ENCODE measurements at regions not wholly inside any gene's neighbourhood (a gene's known extent, or its start where the extent isn't known, plus 50 kb on each side); places are given as distances from the start of the nearest gene placed in this dataset.

GRCh38 chr13:99034333-99035085, 56.6 kb upstream of the DOCK9 start:
- no peak for DNase-seq (ENCODE audit: low read depth in 2 of 2)
- no peaks in the 10 kb centered on the region for H3K79me2 ChIP-seq (ENCODE audit: control insufficient read depth, insufficient read depth, low read length)
- H2AFZ ChIP-seq (ENCODE audit: low read length), result no peak overlapping the region

GRCh38 chr13:99035715-99036114, 57.9 kb upstream of the DOCK9 start:
- H4K20me1 ChIP-seq (ENCODE audit: control insufficient read depth, extremely low read depth, insufficient read depth, low read length), result no peaks in the 10 kb centered on the region
- no peak overlapping the region for H3K4me2 ChIP-seq (ENCODE audit: extremely low read depth, insufficient read depth, low read length)
- no peak for TF ChIP-seq EZH2 (IDR thresholded peaks at IDR 0.05; ENCODE audit: low read length, missing control alignments)
- TF ChIP-seq CTCF (conservative IDR thresholded peaks at IDR 0.05 in 1 of 2, IDR thresholded peaks at IDR 0.05 in 1 of 2; ENCODE audit: low read depth in 1 of 2, low read length in 2 of 2), result no peak

More at GRCh38 chr13:99034333-99035085, 56.6 kb upstream of the DOCK9 start:
- H3K27me3 ChIP-seq (ENCODE audit: control insufficient read depth, insufficient read depth, low read length), result no peaks in the 10 kb centered on the region
- H3K9ac ChIP-seq (ENCODE audit: insufficient read depth, low read length), result no peak overlapping the region
- no peak for TF ChIP-seq CTCF (conservative IDR thresholded peaks at IDR 0.05 in 1 of 2, IDR thresholded peaks at IDR 0.05 in 1 of 2; ENCODE audit: low read depth in 1 of 2, low read length in 2 of 2)
- no peak for TF ChIP-seq EZH2 (IDR thresholded peaks at IDR 0.05; ENCODE audit: low read length, missing control alignments)
- H3K27ac ChIP-seq (ENCODE audit: insufficient read depth, low read length), result no peak overlapping the region
- no peak overlapping the region for H3K4me2 ChIP-seq (ENCODE audit: extremely low read depth, insufficient read depth, low read length)
- no peak overlapping the region for H3K4me3 ChIP-seq (replicated peaks in 1 of 4; ENCODE audit: control extremely low read depth in 1 of 4, insufficient read depth in 1 of 4, low read depth in 3 of 4, low read length in 4 of 4)
- H3K36me3 ChIP-seq (ENCODE audit: control insufficient read depth, insufficient read depth, low read length), result no peaks in the 10 kb centered on the region
- no peaks in the 10 kb centered on the region for H4K20me1 ChIP-seq (ENCODE audit: control insufficient read depth, extremely low read depth, insufficient read depth, low read length)
- H3K4me1 ChIP-seq (ENCODE audit: control insufficient read depth, extremely low read depth, insufficient read depth, low read length), result no peaks in the 10 kb centered on the region
- no peaks in the 10 kb centered on the region for H3K9me3 ChIP-seq (ENCODE audit: control insufficient read depth, insufficient read depth, low read depth, low read length)

GRCh38 chr13:99037756-99038155, 59.9 kb upstream of the DOCK9 start:
- Histone ChIP-seq H3K4me2 (ENCODE audit: extremely low read depth, insufficient read depth, low read length) (no peak overlapping the region), H3K9ac (ENCODE audit: insufficient read depth, low read length) (no peak overlapping the region), H3K4me3 (replicated peaks in 1 of 4; ENCODE audit: control extremely low read depth in 1 of 4, insufficient read depth in 1 of 4, low read depth in 3 of 4, low read length in 4 of 4) (no peak overlapping the region), H3K27ac (ENCODE audit: insufficient read depth, low read length) (no peak overlapping the region), H3K4me1 (ENCODE audit: control insufficient read depth, extremely low read depth, insufficient read depth, low read length) (no peaks in the 10 kb centered on the region), H3K36me3 (ENCODE audit: control insufficient read depth, insufficient read depth, low read length) (no peaks in the 10 kb centered on the region), H3K9me3 (ENCODE audit: control insufficient read depth, insufficient read depth, low read depth, low read length) (no peaks in the 10 kb centered on the region), H3K27me3 (ENCODE audit: control insufficient read depth, insufficient read depth, low read length) (no peaks in the 10 kb centered on the region), H3K79me2 (ENCODE audit: control insufficient read depth, insufficient read depth, low read length) (no peaks in the 10 kb centered on the region), H4K20me1 (ENCODE audit: control insufficient read depth, extremely low read depth, insufficient read depth, low read length) (no peaks in the 10 kb centered on the region), H2AFZ (ENCODE audit: low read length) (no peak overlapping the region)
- TF ChIP-seq CTCF (conservative IDR thresholded peaks at IDR 0.05 in 1 of 2, IDR thresholded peaks at IDR 0.05 in 1 of 2; ENCODE audit: low read depth in 1 of 2, low read length in 2 of 2) (no peak), EZH2 (IDR thresholded peaks at IDR 0.05; ENCODE audit: low read length, missing control alignments) (no peak)
- no peak for DNase-seq (ENCODE audit: low read depth in 2 of 2)

More at GRCh38 chr13:99035715-99036114, 57.9 kb upstream of the DOCK9 start:
- no peaks in the 10 kb centered on the region for H3K36me3 ChIP-seq (ENCODE audit: control insufficient read depth, insufficient read depth, low read length)
- no peaks in the 10 kb centered on the region for H3K4me1 ChIP-seq (ENCODE audit: control insufficient read depth, extremely low read depth, insufficient read depth, low read length)
- H3K27ac ChIP-seq (ENCODE audit: insufficient read depth, low read length), result no peak overlapping the region
- no peak overlapping the region for H3K4me3 ChIP-seq (replicated peaks in 1 of 4; ENCODE audit: control extremely low read depth in 1 of 4, insufficient read depth in 1 of 4, low read depth in 3 of 4, low read length in 4 of 4)
- H3K9ac ChIP-seq (ENCODE audit: insufficient read depth, low read length), result no peak overlapping the region
- DNase-seq (ENCODE audit: low read depth in 2 of 2), result no peak
- no peaks in the 10 kb centered on the region for H3K79me2 ChIP-seq (ENCODE audit: control insufficient read depth, insufficient read depth, low read length)
- no peaks in the 10 kb centered on the region for H3K9me3 ChIP-seq (ENCODE audit: control insufficient read depth, insufficient read depth, low read depth, low read length)
- no peak overlapping the region for H2AFZ ChIP-seq (ENCODE audit: low read length)
- no peaks in the 10 kb centered on the region for H3K27me3 ChIP-seq (ENCODE audit: control insufficient read depth, insufficient read depth, low read length)

Data from fibroblast of lung (primary cell).